ENCODE measurements at regions not wholly inside any gene's neighbourhood (a gene's known extent, or its start where the extent isn't known, plus 50 kb on each side); places are given as distances from the start of the nearest gene placed in this dataset.

DNA sequence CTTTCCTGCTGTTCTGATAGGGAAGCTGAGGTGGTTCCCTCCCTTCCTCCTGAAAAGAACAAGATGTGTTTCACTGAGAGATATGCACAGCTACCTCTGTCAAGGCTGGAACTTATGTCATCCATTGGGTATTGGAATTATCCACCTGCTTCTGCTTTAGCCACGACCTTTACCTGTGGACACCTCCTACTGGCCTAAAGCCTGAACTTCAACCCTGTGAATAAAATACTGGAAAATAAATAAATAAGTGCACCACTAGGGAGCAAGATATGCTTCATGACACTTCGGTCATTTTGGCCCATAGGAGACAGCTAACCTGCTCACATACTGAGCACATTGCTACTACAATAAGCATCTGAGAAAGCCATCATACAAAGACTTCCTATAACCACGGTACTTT lies 419.9 kb upstream of the NWD2 start:
- no peak for TF ChIP-seq MAFG (tag; conservative IDR thresholded peaks at IDR 0.05)
- no peak for TF ChIP-seq ATF7 (IDR thresholded peaks at IDR 0.05)
